Parathyroid adenoma (tissue), 2 donors: ENCODE measurements at regions not wholly inside any gene's neighbourhood (a gene's known extent, or its start where the extent isn't known, plus 50 kb on each side); places are given as distances from the start of the nearest gene placed in this dataset.

ENCODE experiments used
- H2AFZ ChIP-seq: fragments of 300-600 bp; sonication (generic); one replicate; pipeline ENCODE4 v1.7.0; 2017; ENCODE audit warnings: antibody characterized with exemption, mild to moderate bottlenecking
- H3K27ac ChIP-seq: fragments of 300-600 bp; sonication (generic); one replicate; pipeline ENCODE4 v1.7.0; 2017
- H3K27me3 ChIP-seq: fragments of 300-600 bp; sonication (generic); one replicate; pipeline ENCODE4 v1.7.0; 2017; ENCODE audit warnings: low read length; ENCODE audit not compliant: control insufficient read depth, insufficient read depth
- H3K36me3 ChIP-seq: fragments of 300-600 bp; sonication (generic); one replicate; pipeline ENCODE4 v1.7.0; 2017; ENCODE audit warnings: low read length; ENCODE audit not compliant: control insufficient read depth, insufficient read depth
- H3K4me1 ChIP-seq: fragments of 300-600 bp; sonication (generic); one replicate; pipeline ENCODE4 v1.7.0; 2017; ENCODE audit warnings: control low read depth
- H3K4me2 ChIP-seq: fragments of 300-600 bp; sonication (generic); one replicate; pipeline ENCODE4 v1.7.0; 2017; ENCODE audit warnings: low read length
- H3K4me3 ChIP-seq: fragments of 300-600 bp; sonication (generic); one replicate; pipeline ENCODE4 v1.7.0; 2017; ENCODE audit warnings: low read depth, low read length
- H3K79me2 ChIP-seq: fragments of 300-600 bp; sonication (generic); one replicate; pipeline ENCODE4 v1.7.0; 2017; ENCODE audit warnings: control low read depth
- H3K9ac ChIP-seq: fragments of 300-600 bp; sonication (generic); one replicate; pipeline ENCODE4 v1.7.0; 2017; ENCODE audit warnings: mild to moderate bottlenecking
- H3K9me3 ChIP-seq: fragments of 300-600 bp; sonication (generic); one replicate; pipeline ENCODE4 v1.7.0; 2017; ENCODE audit warnings: low read length; ENCODE audit not compliant: control insufficient read depth
- CTCF ChIP-seq: fragments of 300-600 bp; sonication (generic); IDR thresholded peaks from one replicate; pipeline ENCODE4 v1.7.0; 2017; ENCODE audit warnings: antibody characterized with exemption, mild to moderate bottlenecking
- donor health status: primary hyperparathyroidism.

DNA sequence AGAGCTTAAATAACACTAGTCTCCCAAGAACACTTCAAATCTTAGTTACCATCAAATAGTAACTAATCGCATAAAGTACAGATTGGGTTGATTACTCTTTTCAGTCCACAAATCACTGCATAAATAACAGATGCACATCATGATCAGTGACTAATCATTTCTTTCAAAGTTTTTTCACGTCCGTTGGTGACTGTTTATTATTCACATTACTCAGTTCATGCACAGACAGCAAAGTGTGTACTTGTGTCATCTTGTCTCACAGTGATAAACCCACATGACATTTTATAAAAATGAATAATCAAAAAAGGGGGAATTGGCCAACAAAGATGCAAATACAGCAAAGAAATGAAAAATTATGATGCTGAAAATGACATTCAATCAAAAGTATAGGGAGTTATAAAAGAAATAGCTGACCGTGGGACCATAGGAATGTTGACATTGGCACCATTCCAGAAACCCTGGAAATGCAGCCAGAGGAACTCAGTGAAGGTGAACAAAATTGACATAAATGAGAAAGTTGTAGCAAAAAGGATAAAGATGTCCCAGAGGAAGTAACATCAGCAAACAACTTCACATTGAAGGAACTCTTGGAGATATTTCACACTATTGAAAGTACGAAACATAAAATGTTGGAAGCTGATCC lies 161.5 kb downstream of the SOX3 start:
- no peaks in the 10 kb centered on the region for H3K4me1 ChIP-seq

DNA sequence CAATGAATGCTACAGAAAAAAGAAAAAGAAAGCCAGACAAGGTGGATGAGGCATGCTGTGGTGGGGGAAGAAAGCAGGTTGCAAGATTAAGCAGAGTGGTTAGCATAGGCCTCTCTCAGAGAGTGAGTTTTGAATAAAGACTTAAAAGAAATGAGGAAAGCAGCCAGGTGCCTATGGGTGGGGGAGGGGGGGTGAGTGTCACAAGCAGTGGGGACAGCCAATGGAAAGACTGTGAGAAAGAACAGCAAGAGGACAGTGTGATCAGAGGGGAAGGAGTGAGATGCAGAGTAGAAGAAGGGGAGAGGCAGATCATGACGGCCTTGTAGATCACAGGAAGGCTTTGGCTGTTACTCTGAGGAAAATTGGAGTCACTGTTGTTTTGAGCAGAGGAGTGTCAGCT lies 162.5 kb downstream of the SOX3 start:
- Histone ChIP-seq H3K9me3 (no peaks in the 10 kb centered on the region), H3K4me2 (no peak overlapping the region), H3K4me1 (no peaks in the 10 kb centered on the region), H3K79me2 (no peaks in the 10 kb centered on the region), H3K27me3 (no peaks in the 10 kb centered on the region), H3K4me3 (no peak overlapping the region), H3K36me3 (no peaks in the 10 kb centered on the region), H3K9ac (no peak overlapping the region), H3K27ac (no peak overlapping the region), H2AFZ (no peak overlapping the region)
- TF ChIP-seq CTCF: no peak

More for the DNA sequence above, 161.5 kb downstream of the SOX3 start:
- no peak for TF ChIP-seq CTCF
- no peak overlapping the region for H3K27ac ChIP-seq
- H2AFZ ChIP-seq: no peak overlapping the region
- H3K36me3 ChIP-seq: no peaks in the 10 kb centered on the region
- H3K4me2 ChIP-seq: no peak overlapping the region
- H3K27me3 ChIP-seq: no peaks in the 10 kb centered on the region
- H3K79me2 ChIP-seq: no peaks in the 10 kb centered on the region
- H3K9me3 ChIP-seq: no peaks in the 10 kb centered on the region
- H3K4me3 ChIP-seq: no peak overlapping the region
- H3K9ac ChIP-seq: no peak overlapping the region

DNA sequence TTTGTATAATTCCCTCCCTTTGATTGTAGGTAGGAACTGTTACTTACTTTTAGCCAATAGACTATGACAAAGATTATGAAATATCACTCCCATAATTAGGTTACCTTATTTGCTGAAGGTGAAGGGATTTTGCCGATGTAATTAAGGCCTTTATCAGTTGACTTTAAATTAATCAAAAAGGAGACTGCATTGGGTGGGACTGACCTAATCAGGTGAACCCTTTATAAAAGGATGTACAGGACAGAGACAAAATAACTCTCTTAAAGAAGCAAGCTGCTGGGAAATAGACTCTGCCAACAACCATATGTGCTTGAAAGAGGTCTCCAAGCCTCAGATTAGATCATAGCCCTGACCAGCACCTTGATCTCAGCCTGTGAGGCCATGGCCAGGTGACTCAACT lies 167.6 kb downstream of the SOX3 start:
- H3K9me3 ChIP-seq: no peaks in the 10 kb centered on the region
- no peak overlapping the region for H3K4me2 ChIP-seq
- no peaks in the 10 kb centered on the region for H3K27me3 ChIP-seq
- H3K27ac ChIP-seq: no peak overlapping the region
- no peaks in the 10 kb centered on the region for H3K36me3 ChIP-seq
- TF ChIP-seq CTCF: no peak
- H3K4me3 ChIP-seq: no peak overlapping the region
- no peaks in the 10 kb centered on the region for H3K79me2 ChIP-seq
- no peaks in the 10 kb centered on the region for H3K4me1 ChIP-seq
- no peak overlapping the region for H3K9ac ChIP-seq
- no peak overlapping the region for H2AFZ ChIP-seq

DNA sequence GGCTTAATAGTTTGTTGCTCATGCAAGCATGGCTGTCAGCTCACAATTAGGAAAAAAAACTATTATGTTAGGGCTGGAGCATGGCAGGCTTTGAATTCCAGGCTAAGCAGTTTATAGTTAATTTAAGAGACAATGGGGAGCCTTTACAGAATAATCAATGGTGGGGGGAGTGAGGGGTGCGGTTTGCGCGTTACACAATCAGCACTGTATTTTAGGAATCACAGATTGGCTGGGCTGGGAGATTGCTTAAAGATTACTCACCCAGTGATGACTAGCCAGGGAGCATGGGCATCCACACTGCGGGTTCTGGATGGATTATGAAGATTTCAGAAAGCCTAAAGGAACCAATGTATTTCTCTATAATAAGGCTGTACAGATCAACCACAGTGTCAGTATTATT lies 186.6 kb downstream of the SOX3 start:
- H3K9ac ChIP-seq: no peak overlapping the region
- H3K27me3 ChIP-seq: no peaks in the 10 kb centered on the region
- H2AFZ ChIP-seq: no peak overlapping the region
- no peaks in the 10 kb centered on the region for H3K4me1 ChIP-seq
- no peak for TF ChIP-seq CTCF
- H3K4me3 ChIP-seq: no peak overlapping the region
- no peak overlapping the region for H3K4me2 ChIP-seq
- H3K9me3 ChIP-seq: no peaks in the 10 kb centered on the region
- H3K79me2 ChIP-seq: no peaks in the 10 kb centered on the region
- H3K36me3 ChIP-seq: no peaks in the 10 kb centered on the region
- no peak overlapping the region for H3K27ac ChIP-seq

- H3K4me1 ChIP-seq: no peaks in the 10 kb centered on the region
- no peaks in the 10 kb centered on the region for H3K36me3 ChIP-seq
- no peak overlapping the region for H3K4me3 ChIP-seq
- no peak overlapping the region for H3K9ac ChIP-seq
- no peaks in the 10 kb centered on the region for H3K9me3 ChIP-seq
- no peaks in the 10 kb centered on the region for H3K79me2 ChIP-seq
- no peak overlapping the region for H3K27ac ChIP-seq
- H3K4me2 ChIP-seq: no peak overlapping the region
- TF ChIP-seq CTCF: no peak
- H2AFZ ChIP-seq: no peak overlapping the region
- H3K27me3 ChIP-seq: no peaks in the 10 kb centered on the region
These were observed 187.4 kb downstream of the SOX3 start for GRCh38 chrX:140317462-140317861.
